Thyroid gland (tissue), 4 donors: ENCODE measurements at regions not wholly inside any gene's neighbourhood (a gene's known extent, or its start where the extent isn't known, plus 50 kb on each side); places are given as distances from the start of the nearest gene placed in this dataset.

Source experiments
- DNase-seq, 2 donors: peaks; one replicate each; pipeline ENCODE4 v3.0.0-alpha.2; 2019
- H3K27ac ChIP-seq, 3 donors: fragments of 200-600 bp; sonication (generic); 1 replicate in 2 of 3; 2 replicates in 1 of 3; pipeline ENCODE4 v1.5.1; 2016 to 2019; ENCODE audit warnings: mild to moderate bottlenecking in 1 of 3, moderate library complexity in 1 of 3
- H3K27me3 ChIP-seq: fragments of 200-600 bp; sonication (generic); one replicate; pipeline ENCODE4 v1.5.1; 2019
- H3K36me3 ChIP-seq, 2 donors: fragments of 200-600 bp; sonication (generic); one replicate each; pipeline ENCODE4 v1.5.1; 2016 to 2019
- H3K4me1 ChIP-seq, 2 donors: fragments of 200-600 bp; sonication (generic); one replicate each; pipeline ENCODE4 v1.5.1; 2017 to 2019
- H3K4me3 ChIP-seq, 3 donors: fragments of 200-600 bp; sonication (generic); replicated peaks in 1 of 3; 1 replicate in 2 of 3; 2 replicates in 1 of 3; pipeline ENCODE4 v1.5.1; 2016; ENCODE audit warnings: mild to moderate bottlenecking in 1 of 3
- H3K9me3 ChIP-seq: fragments of 200-600 bp; sonication (generic); one replicate; pipeline ENCODE4 v1.5.1; 2017
- POLR2A ChIP-seq, 2 donors: fragments of 450-650 bp; IDR thresholded peaks; one replicate each; pipeline ENCODE4 v1.6.1; 2017; ENCODE audit warnings: antibody characterized with exemption in 2 of 2, mild to moderate bottlenecking in 2 of 2, moderate library complexity in 1 of 2
- whole genome bisulfite sequencing, 2 donors: methylation state at CpG; one replicate each; pipeline ENCODE4 v1.1.5; 2017; 5-methylcytosine and 5-hydroxymethylcytosine counted together
- intact Hi-C: fragments of 100-400 bp; cut with DNase I; formaldehyde crosslinking; loops from one replicate; pipeline ENCODE4 v1.15.1; 2023
- TF ChIP-seq, protein P1 (sequence below), 6 experiments: fragments of 200-600 bp in 3 of 6; fragments of 450-650 bp in 3 of 6; sonication (generic) in 3 of 6; IDR thresholded peaks; one replicate each; pipeline ENCODE4 v1.5.1; 2016 to 2019; ENCODE audit warnings: antibody characterized with exemption in 6 of 6, mild to moderate bottlenecking in 2 of 6, inconsistent platforms in 1 of 6, moderate library complexity in 1 of 6

DNA sequence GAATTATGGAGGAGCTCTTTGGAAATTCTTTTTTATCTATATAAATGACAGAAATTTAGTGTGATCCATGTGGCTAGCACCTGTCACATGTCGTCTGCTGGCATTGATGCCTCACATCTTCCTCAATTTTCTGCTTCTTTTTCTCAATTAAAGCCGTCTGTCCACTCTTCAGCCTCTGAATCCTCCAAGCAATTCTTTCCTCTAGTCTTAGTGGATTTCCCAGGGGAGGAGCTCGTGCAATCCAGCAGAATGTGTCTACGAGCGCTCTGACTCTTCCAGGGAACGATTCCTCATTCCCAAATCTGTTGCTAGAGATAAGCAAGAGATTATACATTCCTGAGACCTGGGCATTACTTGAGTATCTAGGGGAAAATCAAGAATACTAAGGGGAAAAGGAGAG is 176.6 kb downstream of the EMP1 start:
- no peak overlapping the region for H3K27ac ChIP-seq
- WGBS, 2 donors = 69 to 79% methylated on average over 6 of the region's 6 CpGs
- intact Hi-C loops = no loop called here
- no peaks in the 10 kb centered on the region for H3K27me3 ChIP-seq
- TF ChIP-seq, protein P1, sequence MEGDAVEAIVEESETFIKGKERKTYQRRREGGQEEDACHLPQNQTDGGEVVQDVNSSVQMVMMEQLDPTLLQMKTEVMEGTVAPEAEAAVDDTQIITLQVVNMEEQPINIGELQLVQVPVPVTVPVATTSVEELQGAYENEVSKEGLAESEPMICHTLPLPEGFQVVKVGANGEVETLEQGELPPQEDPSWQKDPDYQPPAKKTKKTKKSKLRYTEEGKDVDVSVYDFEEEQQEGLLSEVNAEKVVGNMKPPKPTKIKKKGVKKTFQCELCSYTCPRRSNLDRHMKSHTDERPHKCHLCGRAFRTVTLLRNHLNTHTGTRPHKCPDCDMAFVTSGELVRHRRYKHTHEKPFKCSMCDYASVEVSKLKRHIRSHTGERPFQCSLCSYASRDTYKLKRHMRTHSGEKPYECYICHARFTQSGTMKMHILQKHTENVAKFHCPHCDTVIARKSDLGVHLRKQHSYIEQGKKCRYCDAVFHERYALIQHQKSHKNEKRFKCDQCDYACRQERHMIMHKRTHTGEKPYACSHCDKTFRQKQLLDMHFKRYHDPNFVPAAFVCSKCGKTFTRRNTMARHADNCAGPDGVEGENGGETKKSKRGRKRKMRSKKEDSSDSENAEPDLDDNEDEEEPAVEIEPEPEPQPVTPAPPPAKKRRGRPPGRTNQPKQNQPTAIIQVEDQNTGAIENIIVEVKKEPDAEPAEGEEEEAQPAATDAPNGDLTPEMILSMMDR (IDR thresholded peaks at IDR 0.05) = no peak
- no peak for TF ChIP-seq POLR2A (IDR thresholded peaks at IDR 0.05)
- H3K4me3 ChIP-seq = no peak overlapping the region
- DNase-seq = no peak
- peaks cover 0 to 7% of the 10 kb centered on the region in 2 donors for H3K4me1 ChIP-seq
- no peaks in the 10 kb centered on the region for H3K36me3 ChIP-seq
- H3K9me3 ChIP-seq = no peaks in the 10 kb centered on the region

GRCh38 chr12:13372386-13372785 is 175.9 kb downstream of the EMP1 start:
- H3K27ac ChIP-seq = no peak overlapping the region
- peaks cover 0 to 14% of the 10 kb centered on the region in 2 donors for H3K4me1 ChIP-seq
- H3K4me3 ChIP-seq = no peak overlapping the region
- H3K27me3 ChIP-seq = no peaks in the 10 kb centered on the region
- TF ChIP-seq POLR2A (IDR thresholded peaks at IDR 0.05) = no peak
- TF ChIP-seq, protein P1 (IDR thresholded peaks at IDR 0.05) = no peak
- H3K9me3 ChIP-seq = no peaks in the 10 kb centered on the region
- WGBS, 2 donors = 87 to 88% methylated on average over 6 of the region's 6 CpGs
- intact Hi-C loops = no loop called here
- no peaks in the 10 kb centered on the region for H3K36me3 ChIP-seq
- no peak for DNase-seq

GRCh38 chr12:13371797-13372196 is 175.3 kb downstream of the EMP1 start:
- WGBS, 2 donors = 80 to 87% methylated on average over 2 of the region's 2 CpGs
- Histone ChIP-seq H3K27me3 (no peaks in the 10 kb centered on the region), H3K4me3 (no peak overlapping the region), H3K36me3 (no peaks in the 10 kb centered on the region), H3K27ac (no peak overlapping the region), H3K4me1 (peaks cover 0 to 14% of the 10 kb centered on the region in 2 donors), H3K9me3 (no peaks in the 10 kb centered on the region)
- no peak for DNase-seq
- intact Hi-C loops = no loop called here
- no peak for TF ChIP-seq POLR2A (IDR thresholded peaks at IDR 0.05)
- TF ChIP-seq, protein P1 (IDR thresholded peaks at IDR 0.05) = no peak

DNA sequence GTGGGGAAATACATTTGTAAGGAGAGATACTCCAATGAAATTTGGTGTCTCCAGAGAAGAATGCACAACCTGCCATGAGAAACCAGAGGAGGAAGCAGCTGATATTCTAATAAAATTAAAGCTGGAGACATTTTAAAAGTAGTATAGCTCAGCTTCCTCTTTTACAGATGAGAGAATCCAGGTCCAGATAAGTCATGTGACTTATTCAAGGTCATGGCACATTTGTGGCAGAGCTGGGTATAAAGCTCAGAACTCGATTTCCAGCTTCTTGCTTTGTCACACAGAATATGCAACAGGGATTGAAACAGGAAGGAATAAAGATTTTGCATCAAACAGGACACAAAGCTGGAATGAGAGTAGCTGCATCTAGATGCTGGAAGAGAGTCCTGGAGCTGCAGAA is 174.8 kb downstream of the EMP1 start:
- H3K4me1 ChIP-seq = peaks cover 0 to 14% of the 10 kb centered on the region in 2 donors
- no peak overlapping the region for H3K27ac ChIP-seq
- intact Hi-C loops = no loop called here
- WGBS, 2 donors = 57 to 74% methylated on average over 1 of the region's 1 CpG
- TF ChIP-seq, protein P1 (IDR thresholded peaks at IDR 0.05) = no peak
- no peak for TF ChIP-seq POLR2A (IDR thresholded peaks at IDR 0.05)
- H3K9me3 ChIP-seq = no peaks in the 10 kb centered on the region
- no peaks in the 10 kb centered on the region for H3K36me3 ChIP-seq
- DNase-seq = no peak
- H3K4me3 ChIP-seq = no peak overlapping the region
- H3K27me3 ChIP-seq = no peaks in the 10 kb centered on the region

- no peak for TF ChIP-seq POLR2A (IDR thresholded peaks at IDR 0.05)
- Histone ChIP-seq H3K9me3 (no peaks in the 10 kb centered on the region), H3K4me1 (peaks cover 0 to 15% of the 10 kb centered on the region in 2 donors), H3K4me3 (no peak overlapping the region), H3K27me3 (no peaks in the 10 kb centered on the region), H3K36me3 (no peaks in the 10 kb centered on the region), H3K27ac (no peak overlapping the region)
- WGBS, 2 donors = 86 to 89% methylated on average over 2 of the region's 2 CpGs
- DNase-seq = no peak
- intact Hi-C loops = loop anchor here (5.0 kb wide), 1 partner anchor 163 kb away; no protein-coding TSS in a partner anchor
Observed at GRCh38 chr12:13369474-13370056, 173.0 kb downstream of the EMP1 start.
